ENCODE measurements at regions not wholly inside any gene's neighbourhood (a gene's known extent, or its start where the extent isn't known, plus 50 kb on each side); places are given as distances from the start of the nearest gene placed in this dataset.
A peak's percentile ranks its signal among the peaks of the same experiment; 100 is the strongest.

DNA sequence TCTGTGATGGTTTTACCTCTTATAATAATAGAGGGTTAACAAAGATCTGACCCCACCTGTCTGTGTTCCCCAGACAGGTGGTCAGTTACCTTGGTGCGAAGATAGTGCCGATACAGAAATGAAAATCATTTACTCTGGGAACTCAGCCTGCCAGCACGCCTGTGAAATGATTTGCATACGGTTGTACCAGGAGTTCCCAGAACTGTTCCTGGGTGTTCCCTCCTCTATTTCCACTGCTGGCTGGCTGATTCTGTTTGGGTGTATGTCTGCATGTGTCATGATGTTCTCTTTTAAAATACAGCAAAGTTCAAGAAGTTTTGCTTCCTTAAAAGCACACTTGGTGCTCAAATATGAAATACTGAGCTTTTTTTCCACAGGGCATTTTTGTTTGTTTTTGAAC, 527.1 kb downstream of the FGF9 start:
- peak; percentile 62 for DNase-seq

DNA sequence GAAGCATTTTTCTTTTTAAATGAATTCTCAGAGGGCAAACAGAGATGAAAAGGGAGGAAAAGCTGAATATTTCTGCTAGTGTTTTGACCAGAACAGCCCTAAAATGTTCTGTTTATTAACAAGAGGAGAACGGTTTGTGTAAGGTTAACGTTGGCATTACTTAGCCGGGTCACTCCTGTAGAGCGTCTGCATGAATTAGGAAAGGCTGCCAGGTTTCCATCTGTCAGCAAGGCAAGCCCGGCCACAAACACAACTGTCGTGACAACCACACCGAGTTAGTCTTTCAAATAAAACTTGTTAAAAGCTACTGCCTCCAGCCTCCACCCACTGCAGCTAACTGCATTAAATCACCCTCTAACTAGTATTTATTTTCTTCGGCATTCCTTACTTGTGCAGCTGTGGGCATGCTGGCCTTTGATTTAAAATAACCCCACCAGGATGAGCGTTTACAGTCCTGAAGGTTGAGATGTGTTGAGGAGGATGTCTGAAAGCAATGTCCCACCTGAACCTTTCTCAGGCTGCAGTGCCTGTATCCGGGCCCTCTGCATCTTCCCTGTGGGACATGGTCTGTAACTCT, 527.9 kb downstream of the FGF9 start:
- no peak for DNase-seq

DNA sequence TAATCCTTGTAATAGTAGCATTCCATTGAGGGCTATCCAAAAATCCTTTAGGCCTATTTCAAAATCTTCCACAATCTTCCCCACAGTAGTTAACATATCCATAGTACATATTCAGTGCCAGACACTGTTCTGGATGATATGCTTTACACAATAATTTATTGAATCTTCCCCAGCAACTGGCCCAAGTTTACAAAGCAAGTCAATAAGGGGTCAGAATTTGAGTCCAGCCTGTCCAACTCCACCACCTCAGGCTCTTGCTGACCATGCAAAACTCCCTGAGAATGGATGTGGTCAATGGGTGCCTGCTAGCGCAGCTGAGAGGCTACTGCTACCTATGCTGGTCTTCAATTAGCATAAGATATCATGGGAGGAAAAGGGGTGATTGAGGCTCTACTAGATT, 529.6 kb downstream of the FGF9 start:
- DNase-seq, result no peak

DNA sequence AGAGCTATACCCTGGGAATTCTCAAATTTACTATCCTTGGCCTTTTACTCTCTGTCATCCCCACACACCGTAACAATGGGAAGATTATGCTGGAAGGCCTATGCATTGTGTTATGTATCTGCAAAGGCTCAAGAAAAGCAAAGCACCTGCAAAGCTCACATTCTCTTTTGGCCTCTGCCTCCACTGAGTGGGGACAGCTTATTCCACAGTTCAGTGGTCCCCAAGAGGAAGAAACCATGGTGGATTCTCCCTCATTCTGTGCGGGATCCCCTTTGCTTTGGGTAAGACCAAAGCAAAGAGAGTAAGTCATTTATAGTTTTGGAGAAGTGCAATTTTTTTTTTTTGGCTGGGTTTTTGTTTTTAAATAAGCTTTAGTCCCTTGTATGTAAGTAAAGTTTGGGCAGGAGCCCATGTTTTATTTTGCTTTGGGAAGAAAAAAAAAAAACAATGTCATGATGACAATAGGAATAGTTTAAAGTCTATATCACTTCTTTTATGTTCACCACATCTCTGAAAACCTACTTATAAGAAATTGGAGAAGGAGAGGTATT, 530.6 kb downstream of the FGF9 start:
- no peak for DNase-seq

DNA sequence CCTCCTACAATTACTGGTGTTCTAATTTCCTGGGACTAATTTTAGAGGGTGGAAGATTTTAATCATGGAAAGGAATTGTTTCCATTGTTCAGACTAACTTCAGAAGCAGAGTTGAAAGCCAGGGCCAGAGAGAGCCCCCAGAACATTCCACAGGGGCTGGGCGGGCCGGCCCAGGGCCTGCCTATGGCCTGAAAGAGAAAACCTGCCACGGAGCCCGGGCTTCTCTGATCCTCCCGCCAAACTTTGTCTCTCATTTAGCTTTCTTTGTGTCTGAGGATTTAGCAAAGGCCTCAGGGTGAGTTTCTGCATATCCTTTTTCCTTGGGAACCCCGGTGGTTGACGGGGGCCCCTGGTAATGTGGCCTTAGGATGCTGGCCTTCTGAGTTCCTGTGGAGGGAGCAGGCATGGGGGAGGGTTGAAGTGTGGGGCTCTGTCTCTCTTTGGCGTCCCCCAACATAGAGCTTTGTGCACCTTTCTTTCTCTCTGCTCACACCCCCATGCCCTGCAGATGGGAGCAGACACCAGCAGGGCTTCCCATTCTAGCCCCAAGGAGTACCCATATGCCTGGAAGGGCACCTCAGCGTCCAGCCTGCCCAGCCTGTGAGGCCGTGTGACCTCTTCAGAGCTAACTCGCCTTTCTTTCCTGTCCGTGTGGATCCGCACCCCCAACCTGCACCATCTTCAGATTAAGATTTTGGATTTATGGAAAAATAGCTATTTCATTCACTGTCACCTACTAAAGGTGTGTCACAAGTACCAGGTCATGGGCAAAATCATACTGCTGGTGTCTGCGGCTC, 539.5 kb downstream of the FGF9 start:
- DNase-seq, result no peak

DNA sequence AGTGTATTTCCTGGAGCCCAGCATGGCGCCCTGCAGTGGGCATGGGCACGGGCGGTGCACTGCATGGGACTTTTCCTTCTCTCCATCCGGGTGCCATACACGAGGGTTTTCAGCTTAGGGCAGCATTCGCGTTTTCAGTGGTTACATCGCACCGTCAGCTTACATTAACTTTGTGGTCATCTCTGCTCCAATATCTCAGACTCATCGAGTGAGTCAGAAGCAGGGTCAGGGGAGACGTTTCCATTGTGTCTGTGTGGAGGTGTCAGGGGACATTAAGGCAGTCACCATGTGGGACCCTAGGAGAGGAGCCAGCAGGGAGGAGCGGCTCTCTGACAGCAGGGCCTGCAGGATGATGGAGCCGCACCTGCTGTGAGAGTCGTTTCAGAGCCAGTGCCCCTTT, 541.0 kb downstream of the FGF9 start:
- DNase-seq, result no peak

DNA sequence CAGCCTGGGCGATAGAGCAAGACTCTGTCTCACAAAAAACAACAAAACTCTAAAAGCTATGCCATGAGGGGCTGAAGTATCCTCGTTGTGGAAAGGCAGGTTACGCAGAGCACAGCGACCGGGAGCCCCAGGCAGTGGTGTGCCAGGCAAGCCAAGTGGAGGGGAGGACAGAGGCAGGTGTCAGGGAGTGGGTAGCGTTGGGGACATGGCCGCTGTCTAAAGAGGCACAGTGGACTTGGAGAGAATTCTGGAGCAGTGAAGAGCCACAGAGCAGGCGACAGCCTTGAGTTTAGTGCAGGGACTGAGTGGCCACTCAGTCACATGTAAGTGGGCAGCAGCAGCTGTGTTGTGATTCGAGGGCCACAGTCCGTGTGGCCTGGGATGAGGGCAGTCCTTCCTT, 541.7 kb downstream of the FGF9 start:
- no peak for DNase-seq

DNA sequence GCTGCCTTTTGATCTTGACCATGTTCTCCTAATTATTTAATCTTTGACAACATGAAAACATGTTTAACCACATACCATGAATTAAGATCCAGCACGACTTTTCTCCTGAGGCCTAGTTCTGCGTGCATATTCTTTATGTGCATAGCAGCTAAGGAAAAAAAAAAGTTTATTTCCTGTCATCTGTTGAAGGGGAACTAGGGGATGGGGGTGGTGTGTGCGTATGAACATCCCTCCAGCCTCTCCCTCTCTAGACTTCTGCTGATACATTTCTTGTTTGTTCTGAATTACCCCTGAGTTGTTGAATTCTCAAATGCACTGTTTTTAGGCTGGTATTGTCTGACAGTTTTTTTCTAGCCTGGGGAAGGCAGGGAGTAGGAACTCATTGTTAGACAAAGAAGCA, 543.3 kb downstream of the FGF9 start:
- no peak for DNase-seq

DNA sequence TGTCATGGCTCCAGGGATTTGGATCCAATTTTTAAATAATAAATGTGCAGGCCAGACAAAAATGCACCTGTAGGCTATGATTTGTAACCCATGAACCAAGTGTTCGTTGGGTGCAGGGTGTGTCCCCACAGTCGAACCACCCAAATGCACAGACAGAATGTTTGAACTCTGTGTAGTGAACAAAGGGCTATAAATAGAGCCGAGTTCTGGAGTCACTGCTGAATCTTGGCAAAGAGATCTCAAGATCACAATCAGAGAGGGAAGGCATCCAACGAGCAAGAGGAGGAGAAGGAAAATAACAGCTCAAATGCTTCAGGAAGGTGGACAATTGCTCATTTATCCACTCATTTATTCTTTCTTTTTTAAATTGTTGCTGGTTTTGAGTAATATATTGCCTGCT, 547.9 kb downstream of the FGF9 start:
- no peak for DNase-seq

DNA sequence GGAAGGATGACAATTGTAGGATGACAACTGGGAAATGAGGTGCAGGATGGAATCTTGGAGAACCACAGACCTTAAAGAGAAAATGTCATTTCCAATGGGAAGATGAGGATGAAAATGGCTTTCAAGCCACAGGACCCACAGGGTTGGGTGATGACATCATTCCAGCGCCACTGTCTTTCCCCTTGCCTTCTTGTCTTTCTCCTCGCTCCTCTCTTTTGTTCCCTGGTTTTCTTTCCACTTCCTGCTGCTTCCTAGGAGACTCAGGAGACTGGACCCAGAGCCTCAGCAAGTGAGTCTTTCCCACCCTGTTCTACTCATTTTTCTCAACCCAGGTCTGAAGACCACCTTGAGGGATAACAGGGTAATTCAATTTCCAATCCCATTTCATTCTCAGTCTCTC, 548.8 kb downstream of the FGF9 start:
- no peak for DNase-seq

DNA sequence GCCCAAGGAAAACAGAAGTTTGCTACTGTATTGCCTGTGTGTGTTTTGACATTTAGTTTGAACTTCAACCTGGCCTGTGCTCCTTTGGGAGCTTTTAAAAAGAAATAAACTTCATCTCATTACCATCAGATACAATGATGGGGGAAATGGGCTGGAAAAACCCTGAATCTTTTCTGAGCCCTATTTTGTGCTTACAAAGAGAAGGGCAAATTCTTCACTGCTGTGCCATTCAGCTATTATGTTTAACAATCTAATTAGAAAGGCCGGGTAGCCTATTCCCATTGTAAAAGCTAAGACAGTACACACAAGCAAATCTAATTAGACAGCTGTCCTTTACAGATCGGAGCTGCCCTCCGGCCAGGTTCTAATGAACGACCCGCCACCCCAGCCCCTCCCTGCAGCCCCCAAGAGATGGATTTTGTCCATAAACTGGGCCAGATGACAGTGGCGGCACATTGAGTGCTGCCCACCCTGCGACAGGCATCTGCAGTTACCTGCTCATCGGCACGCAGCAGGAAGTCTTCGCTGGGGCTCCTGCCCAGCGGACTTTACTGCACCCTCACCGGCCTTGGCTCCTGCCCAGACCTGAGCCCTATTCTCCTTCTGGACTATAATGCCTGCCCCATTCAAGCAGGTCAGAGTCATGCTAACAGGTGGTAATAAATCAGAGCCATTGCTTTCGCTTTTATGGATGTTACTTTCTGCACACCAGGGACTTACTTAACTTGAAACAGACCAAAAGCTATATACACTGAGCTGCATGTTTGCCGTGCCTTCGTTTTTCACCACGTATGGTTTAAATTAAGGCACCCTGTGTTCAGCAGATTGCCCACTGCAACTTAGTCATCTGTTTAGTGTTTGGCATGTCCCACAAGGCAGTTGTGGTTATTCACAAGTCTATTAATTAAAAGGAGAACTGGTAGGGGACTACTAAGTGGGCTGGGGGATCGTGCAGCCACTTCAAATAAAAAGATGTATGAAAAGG, 549.6 kb downstream of the FGF9 start:
- no peak for DNase-seq

DNA sequence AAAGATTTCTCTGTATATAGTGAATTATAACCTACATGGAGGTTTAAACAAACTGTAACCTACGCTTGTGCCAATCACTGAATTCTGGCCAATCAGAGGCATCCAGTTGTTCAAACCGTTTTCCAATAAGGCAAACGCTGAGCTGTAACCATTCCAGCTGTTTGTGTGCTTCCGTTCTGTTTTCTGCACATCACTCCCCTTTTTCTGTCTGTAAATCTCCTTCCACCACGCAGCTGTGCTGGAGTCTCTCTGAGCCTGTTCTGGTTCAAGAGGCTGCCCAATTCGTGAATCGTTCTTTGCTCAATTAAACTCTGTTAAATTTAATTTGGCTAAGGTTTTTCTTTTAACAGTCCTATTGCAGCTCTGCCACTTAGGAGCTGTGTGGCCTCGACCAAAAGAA, 552.5 kb downstream of the FGF9 start:
- no peak for DNase-seq

DNA sequence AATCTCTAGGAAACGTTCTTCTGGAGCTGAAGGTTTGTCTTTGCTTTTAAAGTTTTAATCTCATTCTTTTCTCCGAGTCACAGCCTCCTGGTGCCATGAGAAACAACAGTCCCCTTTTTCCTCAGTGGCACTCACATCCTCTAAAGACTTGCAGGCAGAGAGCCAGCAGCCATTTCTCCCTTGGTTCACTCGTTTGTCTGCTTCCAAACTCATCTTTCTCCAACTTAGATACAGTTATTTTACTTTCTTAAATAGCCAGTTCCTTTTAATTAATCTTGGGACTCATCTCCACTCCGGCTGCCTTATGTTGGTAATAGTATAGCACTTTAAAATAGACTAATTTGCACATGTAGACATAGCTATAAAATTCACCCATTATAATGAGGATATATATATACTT, 555.2 kb downstream of the FGF9 start:
- no peak for DNase-seq

DNA sequence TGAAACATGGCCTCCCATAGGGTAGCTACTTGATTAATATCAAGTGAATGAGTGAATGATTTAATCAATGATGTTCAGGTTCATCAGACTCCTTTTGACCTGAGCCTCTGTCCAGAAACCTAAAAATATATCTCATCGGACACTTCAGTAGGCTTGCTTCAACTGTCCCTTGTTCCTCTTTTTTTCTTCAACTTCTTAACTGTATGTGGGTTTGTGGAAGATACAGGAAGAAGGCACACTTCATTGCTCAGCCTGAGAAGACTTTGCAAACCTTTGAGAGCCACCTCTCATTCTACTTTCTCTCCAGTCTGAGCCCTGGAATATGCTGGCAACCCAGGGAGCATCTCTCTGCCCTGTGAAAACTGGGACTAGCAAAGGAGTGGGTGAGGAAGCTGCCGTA, 557.0 kb downstream of the FGF9 start:
- no peak for DNase-seq

DNA sequence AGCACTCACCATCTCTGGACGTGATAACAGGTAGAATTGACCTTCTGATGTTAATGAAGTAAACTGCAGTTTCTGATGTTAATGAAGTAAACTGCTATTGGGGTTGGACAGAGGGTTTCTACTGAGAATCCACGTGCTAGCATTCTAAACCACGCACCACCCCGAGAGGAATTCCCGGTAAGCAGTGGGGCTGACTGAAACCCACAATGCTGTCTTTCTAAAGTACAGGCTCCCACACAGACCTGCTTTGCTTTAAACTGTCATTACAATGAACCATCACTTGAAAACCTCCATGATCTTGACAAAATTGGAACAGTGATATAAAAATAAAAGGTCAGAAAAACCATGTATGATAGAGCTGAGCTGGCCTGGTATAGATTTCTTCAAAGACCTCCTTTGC, 559.0 kb downstream of the FGF9 start:
- no peak for DNase-seq

DNA sequence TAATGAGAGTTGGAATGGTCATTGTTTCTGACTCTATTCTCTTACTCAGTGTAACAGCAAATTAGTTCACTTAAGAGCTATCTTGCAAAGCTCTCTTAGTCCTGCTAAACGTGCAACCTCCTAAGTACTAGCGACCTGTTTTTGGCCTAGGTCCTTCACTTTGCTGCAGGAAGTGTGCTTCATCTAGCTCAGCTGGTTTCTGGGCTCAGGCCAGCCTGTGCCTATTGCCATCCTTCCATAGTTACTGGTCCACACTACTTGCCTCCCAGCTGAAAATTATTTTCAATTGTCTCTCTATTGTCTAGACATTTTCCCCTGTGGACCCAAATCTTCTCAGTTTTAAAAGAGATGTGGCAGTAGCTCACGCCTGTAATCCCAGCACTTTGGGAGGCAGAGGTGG, 561.3 kb downstream of the FGF9 start:
- DNase-seq, result no peak

DNA sequence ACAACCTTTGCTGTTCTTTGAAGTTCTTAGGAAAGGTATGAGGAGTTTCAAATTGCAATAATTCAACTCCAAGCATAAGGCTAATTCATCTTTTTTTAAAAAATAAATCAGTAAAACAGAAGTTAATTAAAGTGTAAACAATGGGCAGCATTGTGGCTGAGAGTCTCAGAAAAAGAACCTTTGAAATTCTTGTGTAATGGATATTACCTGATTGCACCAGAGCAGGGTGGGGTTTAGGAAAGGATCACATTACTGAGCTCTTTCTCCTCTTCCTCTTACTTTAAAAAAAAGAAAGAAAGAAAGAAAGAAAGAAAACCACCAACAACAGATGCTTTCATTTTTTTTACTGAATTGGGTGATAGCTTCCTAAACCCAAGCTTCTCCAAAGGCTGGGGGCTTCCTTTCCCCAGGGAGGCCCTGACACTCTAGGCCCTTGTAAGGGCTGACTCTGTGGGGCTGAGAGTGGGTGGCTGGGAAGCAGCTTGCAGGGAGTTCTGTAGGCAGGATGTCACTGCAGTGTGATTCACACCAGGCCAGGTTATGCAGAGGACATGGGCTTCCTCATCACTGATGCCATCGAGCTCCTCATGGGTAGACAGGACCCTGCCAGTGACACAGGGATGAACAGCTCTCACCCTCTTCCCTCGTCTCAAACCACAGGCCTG, 564.5 kb downstream of the FGF9 start:
- DNase-seq, result no peak

DNA sequence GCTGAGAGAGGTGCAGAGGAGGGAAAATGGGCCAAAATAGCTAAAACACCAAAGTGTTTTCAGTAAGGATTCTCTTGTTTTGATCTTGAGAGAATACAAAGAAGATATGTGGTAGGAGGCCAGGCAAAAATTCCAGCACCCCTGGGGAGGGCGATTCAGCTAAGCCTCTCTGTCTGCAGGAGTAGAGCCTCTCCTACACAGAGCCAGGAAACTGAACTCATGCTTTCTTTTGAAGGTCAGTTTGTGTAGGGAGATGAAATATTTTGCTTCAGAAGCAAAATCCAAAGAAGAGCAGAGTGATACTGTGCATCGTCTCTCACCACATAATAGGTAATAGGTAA, 565.0 kb downstream of the FGF9 start:
- DNase-seq, result no peak

DNA sequence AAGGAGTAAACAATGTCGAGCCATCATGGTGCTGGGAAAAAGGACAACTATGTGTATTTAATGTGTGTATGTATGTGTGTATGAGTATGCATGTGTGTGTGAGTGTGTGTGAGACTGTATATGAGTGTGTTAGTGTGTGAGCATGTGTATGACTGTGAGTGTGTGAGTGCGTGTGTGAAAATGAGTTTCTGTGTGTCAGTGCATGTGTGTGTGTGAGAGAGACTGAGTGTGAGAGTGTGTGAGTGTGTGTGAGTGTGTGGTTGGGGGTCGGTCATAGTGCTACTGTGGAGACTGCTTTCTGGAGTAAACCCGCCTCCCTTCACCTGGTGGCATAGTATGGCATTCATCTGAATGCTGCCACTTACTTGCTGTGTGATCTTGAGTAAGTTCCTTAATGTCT, 567.4 kb downstream of the FGF9 start:
- DNase-seq, result no peak

DNA sequence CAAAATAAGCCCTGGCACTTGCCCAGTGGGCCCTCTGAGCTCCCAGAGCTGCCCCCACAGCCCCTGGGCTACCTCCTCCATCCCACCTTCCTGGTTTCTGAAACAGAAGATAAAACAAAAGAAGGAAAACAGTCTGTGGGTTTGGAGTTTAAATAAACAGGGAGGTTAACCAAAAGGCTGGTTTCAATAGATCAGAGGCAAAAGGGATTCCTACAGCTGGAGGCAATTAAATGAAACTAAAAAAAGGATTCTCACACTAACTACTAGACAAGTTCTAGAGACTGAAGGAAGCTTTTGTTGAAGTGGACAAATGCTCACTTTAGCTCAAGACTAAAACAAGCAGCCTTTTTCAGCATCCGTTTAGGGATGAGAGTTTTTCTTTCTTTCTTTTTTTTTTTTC, 569.8 kb downstream of the FGF9 start:
- DNase-seq, result no peak

DNA sequence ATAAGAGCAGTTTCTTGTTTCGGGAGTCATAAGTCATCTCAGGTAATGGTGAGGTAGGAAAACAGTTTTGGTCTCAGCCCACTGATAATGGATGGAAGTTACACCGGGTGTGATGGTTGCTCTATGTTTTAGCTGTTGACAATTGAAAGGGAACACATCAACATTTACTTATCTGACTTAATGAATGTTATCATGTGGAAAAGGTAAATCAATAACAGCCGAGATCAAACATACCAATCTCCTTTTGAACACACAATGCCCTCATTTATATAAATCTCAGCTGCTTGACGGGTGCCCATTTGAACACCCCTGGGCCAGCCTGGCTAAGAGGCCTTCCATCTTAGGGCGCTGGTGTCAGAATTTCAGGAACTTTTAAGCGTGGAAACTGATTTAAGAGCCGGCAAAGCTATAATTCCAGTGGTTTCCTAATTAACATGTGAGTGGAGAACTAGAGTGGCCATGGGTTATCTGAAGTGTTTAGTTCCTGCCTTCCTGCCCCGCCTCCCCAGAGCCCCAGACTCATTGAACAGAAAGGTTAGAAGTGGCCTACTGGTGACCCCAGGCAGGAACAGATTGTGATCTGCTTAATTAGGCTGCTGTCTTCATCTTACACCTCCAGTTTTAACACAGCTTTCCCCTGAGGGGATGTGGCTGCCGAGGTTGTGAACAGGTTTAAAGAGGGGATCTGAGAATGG, 572.7 kb downstream of the FGF9 start:
- DNase-seq, result no peak

DNA sequence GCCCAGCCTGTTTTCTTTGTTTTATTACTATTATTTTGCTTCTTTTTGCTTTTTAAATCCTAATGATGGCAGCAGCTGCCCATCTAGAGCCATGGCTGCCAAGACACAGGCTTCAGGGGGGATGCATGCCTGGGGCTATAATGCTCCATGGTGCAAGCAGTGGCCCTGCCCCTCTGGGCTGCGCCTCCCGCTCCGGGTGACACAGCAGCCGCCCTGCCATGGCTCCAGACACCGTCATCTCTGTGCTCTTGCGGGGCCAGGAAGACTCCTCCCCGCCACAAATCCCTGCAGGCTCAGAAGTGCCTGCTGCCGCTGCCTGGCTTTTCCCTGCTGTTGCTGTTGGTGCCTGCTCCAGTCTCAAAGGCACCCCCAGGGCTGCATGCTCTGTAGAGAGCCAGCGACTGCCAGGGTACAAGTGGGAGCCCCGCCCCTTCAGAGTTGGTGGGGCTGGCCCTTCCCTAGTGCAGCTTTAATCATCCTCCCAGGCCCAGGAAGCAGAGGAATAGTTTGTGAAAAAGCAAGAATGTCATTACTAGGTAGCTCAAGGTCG, 581.5 kb downstream of the FGF9 start:
- DNase-seq, result no peak

All from left hindlimb (tissue), 1 donor.